ENCODE measurements at regions not wholly inside any gene's neighbourhood (a gene's known extent, or its start where the extent isn't known, plus 50 kb on each side); places are given as distances from the start of the nearest gene placed in this dataset.

- TF ChIP-seq CTCF (IDR thresholded peaks at IDR 0.05; ENCODE audit: low read depth, low read length) (no peak), EZH2phosphoT487 (IDR thresholded peaks at IDR 0.05; ENCODE audit: low read depth) (no peak)
These were observed 440.8 kb downstream of the GLRX3 start for GRCh38 chr10:130577039-130577438.

Data from OCI-LY3 (cell line).